Astrocyte (in vitro differentiated cells and primary cell): ENCODE measurements at regions not wholly inside any gene's neighbourhood (a gene's known extent, or its start where the extent isn't known, plus 50 kb on each side); places are given as distances from the start of the nearest gene placed in this dataset.

Experiments
- CTCF ChIP-seq: IDR thresholded peaks from 2 replicates; pipeline ENCODE4 v1.5.1; 2011; ENCODE audit warnings: low read depth, mild to moderate bottlenecking, inconsistent platforms, low read length, moderate library complexity; ENCODE audit not compliant: insufficient read depth
- EZH2 ChIP-seq: IDR thresholded peaks from 2 replicates; pipeline ENCODE4 v1.6.1; 2012; ENCODE audit warnings: mild to moderate bottlenecking, low read length, inconsistent platforms; ENCODE audit not compliant: insufficient read depth

- no peak for TF ChIP-seq CTCF
- no peak for TF ChIP-seq EZH2
These were observed 89.4 kb upstream of the TAF1B start for GRCh38 chr2:9753665-9754531.
